Omental fat pad (tissue), 3 donors: ENCODE measurements at regions not wholly inside any gene's neighbourhood (a gene's known extent, or its start where the extent isn't known, plus 50 kb on each side); places are given as distances from the start of the nearest gene placed in this dataset.

Experiments used
- ATAC-seq: fragments of 150-250 bp; one replicate; pipeline ENCODE4 v1.9.1; 2016; ENCODE audit warnings: mild to moderate bottlenecking, moderate library complexity; ENCODE audit not compliant: low FRiP score
- DNase-seq: peaks from one replicate; pipeline ENCODE4 v3.0.0-alpha.2; 2019; ENCODE audit warnings: low spot score
- TF ChIP-seq, protein P1 (sequence below), 3 donors: fragments of 450-650 bp; IDR thresholded peaks; one replicate each; pipeline ENCODE4 v1.5.1; 2016 to 2017; ENCODE audit warnings: antibody characterized with exemption in 3 of 3, mild to moderate bottlenecking in 3 of 3, moderate library complexity in 2 of 3

DNA sequence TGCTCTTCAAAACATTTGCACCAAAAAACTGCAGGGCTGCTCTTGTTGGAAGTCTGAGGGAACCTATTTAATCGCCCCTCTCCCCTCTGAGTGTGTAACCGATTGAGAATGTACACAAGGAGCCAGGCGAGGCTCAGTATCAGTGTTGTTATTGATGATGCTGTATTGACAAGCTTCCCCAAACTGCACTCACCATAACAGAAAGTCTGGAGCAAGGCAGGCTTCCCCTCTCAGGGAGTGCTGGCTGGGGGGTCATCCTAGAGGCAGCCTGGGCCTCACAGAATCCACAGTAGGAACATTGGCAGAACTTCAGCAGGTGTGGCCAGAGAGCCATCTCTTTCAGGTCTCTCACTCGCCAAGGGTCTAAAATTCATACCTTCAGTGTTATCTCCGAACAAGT lies 58.1 kb upstream of the TUNAR start:
- ATAC-seq (no peak), DNase-seq (no peak)
- TF ChIP-seq, protein P1, sequence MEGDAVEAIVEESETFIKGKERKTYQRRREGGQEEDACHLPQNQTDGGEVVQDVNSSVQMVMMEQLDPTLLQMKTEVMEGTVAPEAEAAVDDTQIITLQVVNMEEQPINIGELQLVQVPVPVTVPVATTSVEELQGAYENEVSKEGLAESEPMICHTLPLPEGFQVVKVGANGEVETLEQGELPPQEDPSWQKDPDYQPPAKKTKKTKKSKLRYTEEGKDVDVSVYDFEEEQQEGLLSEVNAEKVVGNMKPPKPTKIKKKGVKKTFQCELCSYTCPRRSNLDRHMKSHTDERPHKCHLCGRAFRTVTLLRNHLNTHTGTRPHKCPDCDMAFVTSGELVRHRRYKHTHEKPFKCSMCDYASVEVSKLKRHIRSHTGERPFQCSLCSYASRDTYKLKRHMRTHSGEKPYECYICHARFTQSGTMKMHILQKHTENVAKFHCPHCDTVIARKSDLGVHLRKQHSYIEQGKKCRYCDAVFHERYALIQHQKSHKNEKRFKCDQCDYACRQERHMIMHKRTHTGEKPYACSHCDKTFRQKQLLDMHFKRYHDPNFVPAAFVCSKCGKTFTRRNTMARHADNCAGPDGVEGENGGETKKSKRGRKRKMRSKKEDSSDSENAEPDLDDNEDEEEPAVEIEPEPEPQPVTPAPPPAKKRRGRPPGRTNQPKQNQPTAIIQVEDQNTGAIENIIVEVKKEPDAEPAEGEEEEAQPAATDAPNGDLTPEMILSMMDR (IDR thresholded peaks at IDR 0.05) = no peak

DNA sequence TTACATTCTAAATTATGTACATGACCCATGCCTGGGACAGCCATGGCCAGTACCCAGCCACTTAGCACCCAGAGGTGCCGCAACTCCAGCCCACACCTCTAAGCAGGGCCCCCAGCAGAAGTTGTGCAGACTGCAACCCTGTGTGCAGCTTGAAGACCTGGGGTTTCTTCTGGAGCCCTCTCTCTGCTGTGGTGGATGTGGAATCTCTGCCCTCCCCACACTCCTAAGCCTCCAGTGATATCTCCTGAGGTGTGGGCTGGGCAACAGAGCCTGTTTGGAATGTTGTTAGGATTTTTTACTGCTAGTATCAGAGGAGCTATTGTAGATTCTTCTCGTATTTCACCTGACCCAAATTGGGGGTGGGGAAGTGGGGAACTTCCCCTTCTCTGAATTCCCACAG lies 59.4 kb upstream of the TUNAR start:
- DNase-seq (no peak), ATAC-seq (no peak)
- TF ChIP-seq, protein P1 (IDR thresholded peaks at IDR 0.05) = no peak

DNA sequence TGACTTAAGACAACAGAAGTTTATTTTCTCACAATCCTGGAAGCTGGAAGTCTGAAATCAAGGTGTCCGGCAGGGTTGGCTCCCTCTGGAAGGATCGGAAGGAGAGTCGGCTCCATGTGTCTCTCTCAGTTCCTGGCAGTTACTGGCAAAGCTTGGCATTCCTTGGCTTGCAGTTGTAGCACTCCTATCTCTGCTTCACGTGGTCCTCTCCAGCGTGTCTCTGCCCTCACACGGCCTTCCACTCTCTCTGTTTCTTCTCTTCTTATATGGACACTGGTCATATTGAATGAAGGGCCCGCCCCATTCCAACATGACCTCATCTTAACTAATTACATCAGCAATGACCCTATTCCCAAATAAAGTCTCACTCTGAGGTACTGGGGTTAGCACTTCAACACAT lies 60.1 kb upstream of the TUNAR start:
- TF ChIP-seq, protein P1 (IDR thresholded peaks at IDR 0.05) = no peak
- no peak for ATAC-seq
- DNase-seq = no peak

DNA sequence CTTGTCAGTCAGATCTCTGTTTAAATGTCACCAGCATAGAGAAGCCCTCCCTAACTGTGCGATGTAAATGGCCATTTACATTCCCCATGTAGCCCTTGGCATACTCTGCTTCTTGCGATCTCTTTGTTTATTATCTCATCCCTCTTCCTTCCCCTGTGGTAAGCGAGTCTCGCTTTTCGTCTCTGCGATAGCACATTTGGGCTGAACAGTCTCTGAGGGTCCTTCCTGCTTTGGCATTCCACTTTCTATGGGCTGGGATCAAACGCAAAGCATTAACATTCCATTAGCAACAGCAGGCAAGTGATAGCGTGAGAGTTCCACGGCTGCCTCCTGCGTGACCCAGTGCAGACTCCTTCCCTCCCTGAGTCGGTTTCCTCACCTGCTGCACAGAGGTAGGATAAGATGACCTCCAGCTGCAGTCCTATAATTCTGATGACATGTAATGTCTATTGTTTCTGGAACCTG lies 61.4 kb upstream of the TUNAR start:
- TF ChIP-seq, protein P1 (IDR thresholded peaks at IDR 0.05) = no peak
- no peak for ATAC-seq

DNA sequence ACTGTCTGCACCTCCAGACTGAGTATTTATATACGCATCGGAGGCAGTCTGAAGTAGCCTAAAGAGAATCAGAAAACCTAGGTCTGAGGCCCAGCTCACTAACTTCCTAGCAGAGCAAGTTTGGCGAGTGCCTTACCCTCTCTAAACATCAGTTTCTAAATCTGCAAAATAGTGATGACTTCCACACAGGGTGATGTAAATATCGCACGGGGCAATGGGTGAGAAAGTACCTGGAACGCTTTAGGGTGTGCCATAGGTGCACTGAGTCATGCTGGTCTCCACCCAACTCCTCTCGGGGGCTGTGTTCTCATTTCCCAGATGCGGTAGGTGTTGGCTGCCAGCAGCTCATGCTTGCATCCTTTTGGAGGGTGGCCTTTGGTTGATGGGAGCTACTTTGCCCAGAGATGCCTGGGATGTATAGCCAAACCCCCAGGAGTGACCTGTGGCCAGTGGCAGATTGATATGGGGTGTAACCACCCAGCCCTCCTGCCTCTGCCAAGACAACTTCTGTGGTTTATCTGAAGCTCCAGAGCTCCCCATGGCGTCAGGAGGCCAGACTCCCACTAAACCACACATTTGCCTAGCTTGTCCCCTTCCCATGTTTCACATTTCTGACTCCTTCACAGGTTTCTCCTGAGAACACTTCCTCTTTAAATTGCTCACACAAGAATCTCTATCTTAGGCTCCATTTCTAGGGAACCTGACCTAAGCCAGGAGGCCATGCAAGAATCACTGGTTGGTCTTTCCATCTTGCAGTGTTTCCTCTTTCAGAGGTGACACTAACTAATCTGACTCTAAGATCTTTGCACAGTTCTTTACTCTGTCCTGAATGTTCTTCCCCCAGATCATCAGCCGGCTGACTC lies 62.0 kb upstream of the TUNAR start:
- DNase-seq = no peak
- TF ChIP-seq, protein P1 (IDR thresholded peaks at IDR 0.05) = no peak
- ATAC-seq = no peak

More for the DNA sequence above, 61.4 kb upstream of the TUNAR start:
- no peak for DNase-seq

DNA sequence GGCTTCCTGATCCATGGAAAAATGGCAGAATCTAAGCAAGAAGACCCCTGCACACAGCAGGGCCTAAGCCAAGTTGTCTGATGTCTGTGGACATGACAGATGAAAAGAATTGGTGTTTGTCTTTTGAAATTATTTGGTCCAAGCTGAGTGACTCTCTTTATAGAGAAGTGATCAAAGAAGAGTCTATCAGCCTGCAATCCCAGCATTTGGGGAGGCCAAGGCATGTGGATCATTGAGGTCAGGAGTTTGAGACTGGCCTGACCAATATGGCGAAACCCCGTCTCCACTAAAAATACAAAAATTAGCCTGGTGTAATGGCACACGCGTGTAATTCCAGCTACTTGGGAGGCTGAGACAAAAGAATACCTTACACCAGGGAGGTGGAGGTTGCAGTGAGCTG lies 64.8 kb upstream of the TUNAR start:
- TF ChIP-seq, protein P1 (IDR thresholded peaks at IDR 0.05) = no peak
- no peak for DNase-seq
- no peak for ATAC-seq

DNA sequence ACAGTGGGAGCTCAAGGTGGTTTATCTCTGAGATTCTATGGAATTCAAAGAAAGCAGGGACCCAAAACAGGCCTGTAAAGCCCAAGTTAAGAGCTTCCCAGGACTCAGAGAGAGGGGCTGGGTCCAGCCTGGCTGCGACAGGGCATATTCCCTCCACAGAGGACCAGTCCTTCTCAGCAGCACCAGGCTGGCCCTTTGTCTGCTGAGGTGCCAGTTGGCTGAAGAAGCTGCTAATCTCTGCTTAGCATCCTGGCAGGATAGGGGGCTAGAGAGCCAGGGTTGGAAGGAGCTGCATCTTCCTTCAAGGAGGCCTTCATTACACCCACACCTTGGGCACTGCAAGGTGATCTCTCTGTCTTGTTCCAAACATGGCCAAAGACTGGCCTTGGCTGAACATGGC lies 68.3 kb upstream of the TUNAR start:
- TF ChIP-seq, protein P1 (IDR thresholded peaks at IDR 0.05) = no peak
- no peak for ATAC-seq
- no peak for DNase-seq
